Stimulated activated CD8-positive, alpha-beta memory T cell treated with anti-CD3 and anti-CD28 coated beads, Interleukin-7, amount 100 ng/mL, for 48 hours (primary cell): ENCODE measurements at regions not wholly inside any gene's neighbourhood (a gene's known extent, or its start where the extent isn't known, plus 50 kb on each side); places are given as distances from the start of the nearest gene placed in this dataset.

Source experiments
- DNase-seq, 2 donors: peaks; one replicate each; pipeline ENCODE4 v3.0.0-alpha.2; 2020; ENCODE audit warnings: low read depth in 1 of 2; ENCODE audit errors: extremely low read depth in 1 of 2

DNA sequence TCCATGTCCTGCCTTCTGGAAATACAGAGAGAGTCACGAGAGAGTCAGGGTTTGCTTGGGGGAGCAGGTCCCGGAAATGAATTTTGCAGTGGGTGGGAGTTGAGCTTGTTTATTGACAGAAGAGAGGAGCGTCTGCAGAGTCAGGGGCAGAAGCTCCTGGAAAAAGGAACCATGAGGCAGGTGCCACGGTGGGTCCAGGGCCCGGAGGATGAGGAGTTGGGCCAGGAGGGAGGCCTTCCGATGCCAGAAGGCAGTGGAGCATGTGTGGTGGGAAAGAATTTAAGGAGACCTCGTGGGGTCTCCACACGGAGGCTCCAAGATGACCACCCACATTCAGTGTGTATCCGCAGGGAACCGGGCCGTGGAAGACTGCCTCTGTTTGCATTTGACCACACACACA, 461.2 kb downstream of the BRD1 start:
- DNase-seq = no peak

DNA sequence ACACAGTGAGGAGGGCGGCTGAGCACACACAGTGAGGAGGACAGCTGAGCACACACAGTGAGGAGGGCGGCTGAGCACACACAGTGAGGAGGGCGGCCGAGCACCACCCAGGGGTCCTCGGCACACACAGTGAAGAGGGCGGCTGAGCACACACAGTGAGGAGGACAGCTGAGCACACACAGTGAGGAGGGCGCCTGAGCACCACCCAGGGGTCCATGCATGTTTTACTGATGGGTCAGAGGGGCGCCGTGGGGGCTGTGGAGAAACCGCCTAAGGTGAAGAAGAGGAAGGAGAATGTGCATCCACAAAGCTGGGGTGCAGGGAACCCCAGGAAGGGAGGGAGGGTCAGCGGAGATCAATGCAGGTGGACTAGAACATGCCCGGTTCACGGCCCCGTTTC, 461.8 kb downstream of the BRD1 start:
- DNase-seq = no peak

DNA sequence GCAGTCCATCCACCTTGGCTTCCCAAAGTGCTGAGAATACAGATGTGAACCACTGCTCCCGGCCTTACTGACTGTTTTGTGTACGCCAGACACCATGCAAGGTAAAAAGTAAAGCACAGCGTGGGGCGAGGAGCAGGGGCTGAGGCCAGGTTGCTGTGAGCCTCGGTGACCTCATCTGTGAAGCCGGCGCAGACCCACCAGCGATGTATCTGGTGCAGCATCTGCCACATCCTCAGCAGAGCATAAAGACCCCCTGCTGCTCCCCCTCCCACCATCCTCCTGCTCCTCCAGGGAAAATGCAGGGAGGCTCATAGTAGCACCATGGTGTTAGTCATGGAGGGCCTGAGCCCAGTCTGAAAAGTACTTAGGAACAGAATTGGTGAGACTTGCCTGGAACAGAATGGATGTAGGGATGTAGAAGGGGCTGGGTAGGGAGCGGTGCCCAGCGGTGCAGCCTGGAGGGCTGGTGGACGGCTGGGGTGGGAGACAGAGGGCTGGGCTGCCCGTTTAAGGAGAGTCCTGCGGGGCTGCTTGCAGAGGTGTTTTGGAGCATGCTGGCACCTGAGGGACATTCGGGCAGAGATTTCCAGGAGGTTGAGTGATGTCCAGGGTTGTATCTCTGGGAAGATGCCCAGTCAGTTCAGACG, 462.4 kb downstream of the BRD1 start:
- no peak for DNase-seq

DNA sequence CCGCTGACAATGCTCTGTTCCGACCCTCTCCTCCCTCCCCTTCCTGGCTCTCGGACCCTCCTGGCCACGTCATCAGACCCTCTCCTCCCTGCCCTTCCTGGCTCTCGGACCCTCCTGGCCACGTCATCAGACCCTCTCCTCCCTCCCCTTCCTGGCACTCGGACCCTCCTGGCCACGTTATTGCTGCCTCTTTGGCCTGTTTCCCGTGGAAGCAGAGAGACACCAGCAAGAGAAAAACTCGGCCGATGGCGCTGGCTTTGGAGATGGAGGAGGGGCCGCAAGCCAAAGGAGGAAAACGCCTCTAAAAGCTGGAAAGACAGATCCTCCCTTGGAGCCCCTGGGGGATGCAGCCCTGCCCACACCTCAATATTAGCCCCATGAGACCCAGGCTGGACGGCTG, 463.3 kb downstream of the BRD1 start:
- DNase-seq = no peak

DNA sequence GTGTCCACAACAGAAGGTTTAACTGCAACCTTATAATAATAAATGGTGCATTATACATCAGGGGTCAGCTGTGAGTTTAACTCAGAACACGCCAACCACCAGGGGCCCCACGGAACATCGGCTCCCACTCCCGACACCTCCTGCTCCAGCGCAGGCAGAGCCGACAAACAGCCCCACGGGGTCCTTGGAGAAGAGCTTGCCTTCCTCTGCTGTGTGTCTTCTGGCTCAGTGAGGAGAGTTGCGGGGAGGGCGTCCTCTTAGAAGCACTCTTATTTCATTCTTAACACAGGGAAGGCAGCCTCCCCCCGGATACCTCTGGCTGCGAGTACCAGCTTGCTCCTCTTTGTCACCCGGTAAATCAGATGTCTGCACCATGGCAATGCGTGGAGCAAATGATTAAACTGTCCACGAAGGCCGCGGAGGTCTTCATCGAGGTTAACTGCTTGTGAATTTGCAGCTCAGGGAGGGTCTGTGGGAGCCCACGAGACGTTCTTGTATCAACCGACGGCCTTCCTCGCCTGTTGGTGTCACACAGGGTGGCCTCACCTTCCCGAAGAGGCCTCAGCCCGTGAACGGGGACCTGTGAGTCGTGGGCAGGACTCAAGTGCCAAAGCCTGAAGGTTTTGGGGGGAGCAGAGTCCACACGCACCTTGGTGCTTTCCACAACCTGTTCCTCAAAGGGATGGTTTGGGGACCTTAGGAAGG, 464.0 kb downstream of the BRD1 start:
- DNase-seq = no peak

DNA sequence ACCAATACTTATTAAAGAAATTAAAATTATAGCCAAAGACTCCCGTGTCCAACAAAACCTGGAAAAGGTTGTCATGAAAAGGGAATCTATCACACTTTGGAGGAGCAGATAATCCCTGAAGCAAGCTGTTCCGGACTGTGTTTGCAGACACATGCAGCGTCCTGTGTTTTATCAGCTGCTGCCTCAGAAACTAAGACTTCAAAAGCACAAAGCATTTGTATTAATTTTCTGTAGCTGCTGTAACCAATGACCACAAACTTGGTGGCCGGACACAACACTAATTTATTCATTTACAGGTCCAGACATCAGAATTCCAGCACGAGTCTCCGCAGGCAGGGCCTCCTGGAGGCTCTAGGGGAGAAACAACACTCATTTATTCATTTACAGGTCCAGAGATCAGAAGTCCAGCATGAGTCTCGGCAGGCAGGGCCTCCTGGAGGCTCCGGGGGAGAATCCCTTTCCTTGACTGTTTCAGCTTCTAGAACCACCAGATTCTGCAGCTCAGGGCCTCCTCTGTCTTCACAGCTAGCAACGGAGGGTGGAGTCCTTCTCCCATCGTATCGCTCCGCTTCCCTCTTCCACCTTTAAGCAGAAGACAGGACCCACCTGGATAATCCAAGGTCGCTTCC, 465.3 kb downstream of the BRD1 start:
- no peak for DNase-seq

DNA sequence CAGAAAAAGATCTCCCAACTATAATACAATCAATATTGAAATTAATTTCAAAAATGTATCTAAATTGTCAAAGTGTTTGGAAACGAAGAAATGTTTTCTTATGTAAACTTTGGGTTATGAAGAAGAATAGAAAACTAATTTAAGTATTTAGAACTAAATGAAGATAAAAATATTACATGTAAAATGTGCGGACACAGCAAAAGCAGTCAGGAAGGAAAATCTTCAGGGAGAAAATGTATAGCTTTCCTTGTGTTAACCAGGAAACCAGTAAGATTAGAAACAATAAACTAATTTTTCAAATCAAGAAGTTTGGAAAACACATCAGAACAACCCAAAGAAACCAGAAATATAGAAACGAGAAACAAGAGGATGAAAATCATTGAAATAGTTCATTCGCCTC, 466.5 kb downstream of the BRD1 start:
- DNase-seq = no peak

DNA sequence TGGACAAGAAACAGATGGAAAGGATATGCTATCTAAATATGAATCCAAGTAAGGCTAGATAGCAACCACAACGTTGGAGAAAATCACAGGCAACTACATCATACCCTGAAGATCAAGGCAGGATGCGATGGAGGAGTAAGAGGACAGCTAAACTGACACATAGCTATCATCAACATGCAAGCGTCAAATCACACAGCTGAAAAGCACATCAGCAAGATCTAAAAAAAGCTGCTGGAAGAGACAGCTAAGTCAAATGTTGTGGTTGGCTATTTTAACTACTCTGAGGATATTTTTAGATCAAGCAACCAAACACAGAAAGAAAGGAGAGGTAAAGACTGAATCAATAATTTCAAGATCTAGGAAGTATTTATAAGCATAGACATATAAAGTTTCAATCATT, 466.9 kb downstream of the BRD1 start:
- no peak for DNase-seq

DNA sequence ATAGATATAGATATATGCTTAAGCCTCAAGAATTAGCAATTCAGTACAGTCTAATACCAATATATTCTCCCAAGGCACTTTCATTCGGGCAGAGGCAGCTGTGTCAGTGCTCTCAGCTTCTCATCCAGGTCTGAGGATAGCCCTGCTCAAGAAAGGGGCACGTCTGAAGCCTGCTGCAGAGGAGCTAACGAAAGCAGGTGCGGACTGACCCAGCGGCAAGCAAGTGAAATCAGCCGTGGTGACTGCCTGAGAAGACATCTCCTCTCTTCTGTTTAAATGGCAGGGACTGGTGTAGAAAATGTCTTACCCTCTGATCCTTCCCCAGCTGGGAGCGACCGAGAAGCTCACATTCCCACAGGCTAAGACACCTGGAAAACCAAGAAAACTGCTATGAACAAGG, 468.6 kb downstream of the BRD1 start:
- DNase-seq = no peak

DNA sequence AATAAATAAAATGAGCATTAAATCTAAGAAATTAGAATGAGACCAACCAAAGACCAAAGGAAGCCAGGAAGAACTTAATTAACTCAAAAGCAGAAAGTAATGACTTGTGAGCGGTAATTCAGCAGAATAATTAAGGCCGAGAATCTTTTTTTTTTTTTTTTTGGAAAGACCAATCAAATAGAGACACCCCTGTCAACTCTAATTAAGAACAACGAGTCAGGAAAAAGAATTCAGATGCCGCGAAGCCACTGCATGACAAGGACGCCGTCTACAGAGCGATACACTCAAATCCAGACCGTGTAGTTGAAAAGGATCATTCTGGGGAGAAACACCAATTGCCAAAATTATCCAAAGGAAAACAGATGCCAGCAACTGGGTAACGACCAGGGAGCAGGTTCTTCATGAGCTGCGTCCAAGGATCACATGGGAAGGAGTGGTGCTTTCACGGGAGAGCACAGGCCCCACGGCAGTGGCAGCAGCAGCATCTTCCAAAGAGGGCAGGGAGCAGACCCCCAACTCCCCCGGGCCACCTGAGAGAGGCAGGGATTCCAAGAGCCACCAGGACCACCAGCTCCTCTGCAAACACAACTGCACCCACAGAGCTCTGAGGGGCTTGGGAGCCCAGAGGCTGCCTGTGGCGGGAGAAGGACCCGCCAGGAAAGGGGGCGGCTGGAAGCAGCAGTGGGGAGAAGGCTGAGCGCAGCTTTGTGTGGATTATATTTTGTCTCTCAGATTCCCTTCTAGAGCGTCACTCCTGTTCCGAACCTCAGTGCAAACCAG, 469.8 kb downstream of the BRD1 start:
- no peak for DNase-seq

DNA sequence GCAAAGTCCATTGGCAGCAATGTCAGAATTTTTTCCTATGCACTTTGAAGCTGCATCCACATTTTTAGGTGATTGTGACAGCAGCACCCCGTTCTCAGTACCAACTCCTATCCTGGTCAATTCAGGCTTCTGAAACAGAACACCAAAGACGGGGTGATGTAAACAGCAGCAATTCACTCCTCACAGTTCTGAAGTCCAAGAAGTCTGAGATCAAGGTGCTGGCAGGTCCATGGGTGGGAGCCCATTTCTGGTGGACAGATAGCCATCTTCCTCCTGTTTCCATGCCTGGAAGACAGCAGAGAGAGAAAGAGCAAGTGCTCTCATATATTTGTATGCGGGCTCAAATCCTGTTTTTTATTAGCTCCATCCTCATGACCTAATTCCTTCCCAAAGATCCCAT, 471.2 kb downstream of the BRD1 start:
- DNase-seq = no peak

DNA sequence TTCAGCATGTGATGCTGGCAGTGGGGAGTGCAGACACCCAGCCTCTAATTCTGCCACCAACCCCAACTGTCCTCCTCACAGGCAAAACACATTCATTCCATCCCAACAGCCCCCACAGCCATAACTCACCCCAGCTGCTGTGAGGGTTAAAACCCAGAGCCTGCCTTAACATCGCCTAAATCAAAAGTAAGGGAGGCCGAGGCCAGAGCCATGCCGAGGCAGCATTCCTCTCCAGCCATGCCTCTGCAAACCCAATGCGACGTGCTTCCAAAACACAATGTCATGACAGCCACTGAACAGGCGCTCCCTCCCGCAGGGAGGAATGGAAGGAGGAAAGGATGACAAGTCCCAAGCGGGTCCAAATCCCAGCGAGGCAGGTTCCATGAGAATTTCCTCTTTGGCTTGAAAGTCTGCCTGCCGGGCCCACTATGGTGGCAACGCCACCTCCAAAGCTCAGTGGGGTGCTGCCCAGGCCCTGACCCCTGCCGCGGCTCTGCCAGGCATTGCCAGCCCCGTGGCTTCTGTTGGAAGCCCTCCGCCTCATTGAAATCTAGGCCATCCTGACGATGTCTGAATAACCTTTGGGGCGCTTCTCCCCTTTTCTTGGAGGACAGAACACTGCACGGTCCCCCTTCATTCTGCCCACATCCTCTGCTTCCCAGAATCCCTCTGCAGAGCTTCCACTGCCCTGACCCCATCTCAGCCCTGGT, 472.3 kb downstream of the BRD1 start:
- no peak for DNase-seq

DNA sequence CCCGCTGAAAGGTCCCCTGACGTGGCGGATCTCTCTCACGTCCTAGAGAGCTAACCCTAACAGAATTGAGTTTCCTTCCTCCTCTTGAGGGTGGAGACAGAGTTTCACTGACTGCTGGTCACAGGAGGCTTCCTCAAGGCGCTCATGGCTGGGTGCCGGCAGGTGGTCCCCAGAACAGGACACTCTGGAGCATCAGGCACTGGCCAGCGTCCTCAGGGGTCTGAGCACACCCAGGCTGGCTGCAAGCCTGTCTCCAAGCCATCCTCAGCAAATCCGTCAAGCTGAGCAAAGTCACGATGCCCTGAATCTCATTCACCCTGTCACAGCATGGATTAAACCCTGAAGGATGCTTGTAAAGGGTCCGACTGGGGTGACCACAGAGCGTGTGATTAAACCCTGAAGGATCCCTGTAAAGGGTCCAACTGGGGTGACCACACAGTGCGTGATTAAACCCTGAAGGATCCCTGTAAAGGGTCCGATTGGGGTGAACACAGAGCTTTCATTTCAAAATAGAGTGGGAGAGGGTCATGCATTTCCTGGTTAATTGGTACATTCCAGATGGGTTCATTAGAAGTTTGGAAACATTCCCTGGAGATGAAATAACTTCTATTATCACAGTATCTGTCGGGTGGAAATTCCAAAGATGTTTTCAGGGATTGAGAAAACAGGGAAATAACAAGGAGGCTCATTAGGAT, 473.0 kb downstream of the BRD1 start:
- DNase-seq = no peak

DNA sequence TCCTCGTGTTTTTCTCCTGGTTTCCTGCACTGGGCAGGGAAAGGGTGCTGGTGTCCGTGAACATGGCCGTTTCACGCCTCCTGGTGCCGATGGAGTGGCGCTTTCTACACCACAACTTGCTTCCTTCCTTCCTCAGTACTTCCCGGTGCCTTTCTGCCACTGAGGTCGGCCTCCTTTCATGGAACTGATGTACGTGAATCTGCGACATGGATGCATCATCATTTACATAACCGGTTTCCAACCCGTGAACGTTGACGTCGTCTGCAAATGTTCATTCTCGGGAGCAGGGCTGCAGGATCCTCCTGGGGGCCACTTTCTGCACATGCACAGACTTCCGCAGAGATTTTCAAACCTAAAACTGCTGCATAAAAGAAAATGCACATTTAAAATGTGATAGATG, 474.4 kb downstream of the BRD1 start:
- no peak for DNase-seq

DNA sequence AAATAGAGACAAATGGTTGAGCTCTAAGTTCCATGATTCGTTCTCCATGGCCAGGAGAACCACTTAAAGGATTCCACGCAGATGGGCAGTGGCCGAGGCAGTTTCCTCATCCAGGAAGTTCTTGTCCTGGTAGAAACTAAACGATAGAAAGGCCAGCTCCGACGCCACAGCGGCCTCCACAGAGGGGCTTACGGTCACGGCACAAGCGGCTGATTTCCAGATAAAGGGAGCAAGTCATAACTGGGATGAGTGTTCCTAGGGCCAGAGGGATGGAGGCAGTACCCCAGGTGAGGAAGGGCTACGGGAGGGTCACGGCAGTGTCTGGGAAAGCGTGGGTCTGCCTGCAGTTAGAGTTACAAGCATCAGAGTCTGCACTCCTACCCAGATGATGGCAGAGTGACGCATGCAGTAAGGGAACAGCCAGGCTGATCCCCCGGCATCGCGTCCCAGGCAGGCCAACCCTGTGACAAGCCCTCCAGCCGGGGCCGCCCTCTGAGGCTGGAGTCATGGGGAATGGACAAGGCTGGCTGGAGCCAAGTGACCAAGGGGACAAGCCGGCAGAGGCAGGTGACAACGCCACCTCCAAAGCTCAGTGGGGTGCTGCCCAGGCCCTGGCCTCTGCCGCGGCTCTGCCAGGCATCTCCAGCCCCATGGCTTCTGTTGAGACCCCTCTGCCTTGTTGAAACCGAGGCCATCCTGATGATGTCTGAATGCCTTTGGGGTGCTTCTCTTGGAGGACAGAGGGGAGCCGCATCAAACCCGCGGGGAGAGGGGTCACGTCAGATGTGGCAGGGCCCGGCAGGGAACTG, 475.1 kb downstream of the BRD1 start:
- no peak for DNase-seq

DNA sequence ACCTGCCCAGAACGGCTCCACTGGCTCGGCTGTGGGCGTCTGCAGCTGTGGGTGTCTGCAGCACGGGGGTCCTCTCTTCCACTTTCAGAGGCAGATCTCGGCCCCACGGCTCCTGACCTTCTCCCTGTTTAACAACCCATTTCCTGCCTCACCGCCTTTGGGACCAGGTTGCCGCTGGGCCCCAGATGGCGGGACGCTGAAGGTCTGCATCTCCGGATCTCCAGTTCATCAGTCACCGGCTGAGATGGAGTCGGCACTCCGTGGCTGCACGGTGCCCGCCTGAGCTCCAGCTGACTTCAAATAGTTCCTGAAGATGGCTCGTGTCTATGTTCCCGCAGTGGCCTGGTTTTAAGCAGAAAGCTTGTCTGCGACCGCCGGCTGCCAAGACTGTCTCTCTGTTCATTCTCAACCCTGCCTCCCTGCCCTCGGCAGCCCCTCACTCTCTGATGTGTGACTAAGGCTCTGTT, 475.9 kb downstream of the BRD1 start:
- no peak for DNase-seq

DNA sequence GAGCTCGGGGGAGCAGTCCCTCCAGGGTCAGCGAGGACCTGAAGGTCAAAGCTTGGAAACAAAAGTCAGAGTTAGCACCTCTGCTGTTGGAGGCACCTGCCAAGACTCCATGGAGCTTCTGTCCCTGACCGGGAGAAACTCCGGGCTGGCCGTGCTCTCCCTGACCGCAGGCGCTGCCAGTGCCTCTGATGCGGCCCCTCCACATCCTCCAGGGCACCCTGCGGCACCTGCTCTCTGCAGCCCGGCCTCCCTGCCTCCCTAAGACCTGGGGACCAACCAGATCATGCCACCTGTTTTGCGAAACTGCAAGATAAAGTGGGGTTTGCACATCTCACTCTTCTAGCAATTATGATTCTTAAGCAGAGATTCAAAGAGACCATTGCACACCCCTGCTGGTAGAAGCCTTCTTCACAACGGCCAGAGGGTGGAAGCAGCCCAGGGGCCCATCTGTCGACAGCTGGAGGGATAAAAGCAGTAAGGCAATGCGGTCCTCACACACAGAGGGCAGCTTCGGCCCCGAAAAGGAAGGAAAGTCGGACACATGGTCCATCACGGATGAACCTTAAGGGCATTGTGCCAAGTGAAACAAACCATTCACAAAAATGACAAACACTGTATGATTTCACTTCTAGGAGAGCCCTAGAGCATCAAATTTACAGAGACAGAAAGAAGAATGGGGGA, 477.1 kb downstream of the BRD1 start:
- DNase-seq = no peak

DNA sequence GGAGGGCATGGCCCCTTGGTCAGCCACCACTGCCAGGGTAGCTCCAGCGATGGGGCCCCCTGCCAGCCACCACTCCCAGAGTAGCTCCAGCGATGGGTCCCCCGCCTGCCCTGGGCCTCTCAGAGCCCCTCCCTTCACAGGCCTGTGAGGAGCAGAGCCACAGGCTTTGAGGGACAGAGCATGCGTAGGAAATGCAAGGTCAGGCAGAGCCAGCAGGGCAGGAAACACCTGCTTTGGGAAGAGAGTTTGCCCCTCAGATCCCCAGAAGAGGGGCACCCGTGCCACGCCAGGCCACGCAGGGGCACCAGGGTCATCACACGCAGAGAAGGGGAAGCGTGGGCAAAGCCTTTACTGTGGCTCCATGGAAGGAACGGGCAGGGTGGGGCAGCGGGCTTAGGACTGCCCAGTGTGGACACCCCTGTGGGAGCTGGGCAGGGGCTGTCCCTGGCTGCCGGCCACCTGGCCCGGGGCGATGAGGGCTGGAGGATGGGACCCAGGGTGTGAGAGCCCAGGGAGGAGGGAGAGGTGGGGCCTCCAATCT, 477.8 kb downstream of the BRD1 start:
- DNase-seq = no peak
